ENCODE measurements at regions not wholly inside any gene's neighbourhood (a gene's known extent, or its start where the extent isn't known, plus 50 kb on each side); places are given as distances from the start of the nearest gene placed in this dataset.
"Not testable (repeated sequence)": the region's sequence is repeated elsewhere in the genome, so short reads cannot be mapped to it uniquely, and the experiment has no call there.

- DNase-seq (ENCODE audit: low spot score), result no peak
Measured at GRCh38 chr1:184183919-184184318, 132.4 kb downstream of the TSEN15 start.

DNA sequence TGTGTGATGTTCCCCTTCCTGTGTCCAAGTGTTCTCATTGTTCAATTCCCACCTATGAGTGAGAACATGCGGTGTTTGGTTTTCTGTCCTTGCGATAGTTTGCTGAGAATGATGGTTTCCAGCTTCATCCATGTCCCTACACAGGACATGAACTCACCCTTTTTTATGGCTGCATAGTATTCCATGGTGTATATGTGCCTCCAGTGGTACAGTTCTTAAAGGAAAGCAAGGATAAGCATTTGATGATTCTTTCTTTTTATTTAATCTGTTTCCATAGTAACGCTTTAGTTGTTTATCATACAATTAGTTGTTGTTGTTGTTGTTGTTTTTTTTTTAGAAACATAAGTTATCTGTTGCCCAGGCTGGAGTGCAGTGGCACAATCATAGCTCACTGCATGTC lies 133.1 kb downstream of the TSEN15 start:
- not testable (repeated sequence) for DNase-seq (ENCODE audit: low spot score)

DNA sequence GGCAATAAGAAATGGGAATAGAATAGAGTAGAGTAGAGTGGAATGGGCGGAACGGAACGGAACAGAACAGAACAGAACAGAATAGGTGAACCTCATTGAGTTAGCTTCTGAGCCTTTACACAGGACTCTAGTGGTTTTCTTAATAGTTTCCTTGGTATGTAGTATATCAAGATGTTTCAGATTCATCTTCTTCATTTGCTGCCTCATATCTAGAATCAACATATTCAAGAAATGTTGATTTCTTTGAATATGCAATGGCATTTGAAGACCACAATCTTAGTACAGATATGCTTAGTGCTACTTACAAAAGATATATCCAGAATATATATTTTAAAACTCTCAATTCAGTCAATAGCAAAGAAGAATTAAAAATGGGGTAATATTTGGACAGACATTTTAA lies 133.8 kb downstream of the TSEN15 start:
- no peak for DNase-seq (ENCODE audit: low spot score)

DNA sequence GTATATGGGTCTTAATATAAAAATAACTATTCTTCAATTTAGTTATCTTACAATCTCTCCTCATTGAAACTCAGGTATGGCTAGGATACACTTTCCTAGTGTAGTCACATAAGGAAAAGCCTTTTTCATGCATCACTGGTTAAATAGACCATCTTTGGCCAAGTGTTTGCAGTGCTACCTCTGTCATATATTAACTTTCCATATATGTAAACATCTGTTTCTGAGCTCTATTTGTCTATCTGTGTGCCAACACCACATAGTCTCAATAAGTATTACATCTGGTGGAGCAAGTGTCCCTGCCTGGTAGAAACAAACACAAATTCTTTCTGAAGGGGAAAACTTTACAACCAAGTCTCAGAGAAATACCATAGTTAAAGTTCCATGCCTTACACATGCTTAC lies 134.6 kb downstream of the TSEN15 start:
- no peak for DNase-seq (ENCODE audit: low spot score)

DNA sequence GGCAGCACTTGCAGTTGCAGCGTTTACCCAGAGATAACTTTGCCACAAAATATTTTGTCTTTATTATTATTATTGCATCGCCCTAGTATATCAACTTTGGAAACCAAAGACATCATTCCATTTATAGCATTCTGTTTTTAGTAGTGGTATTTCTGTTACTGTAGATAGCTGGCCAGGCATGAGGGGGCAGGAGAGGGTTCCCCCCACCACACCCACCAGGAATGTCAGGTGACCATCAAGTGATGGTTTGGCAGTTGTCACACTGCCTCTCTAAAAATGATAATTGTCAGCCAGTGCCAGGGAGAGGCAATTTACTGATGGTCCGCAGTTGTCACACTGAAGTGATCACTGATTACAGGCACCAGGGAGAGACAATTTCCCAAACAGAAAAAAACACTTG lies 135.6 kb downstream of the TSEN15 start:
- DNase-seq (ENCODE audit: low spot score), result no peak

DNA sequence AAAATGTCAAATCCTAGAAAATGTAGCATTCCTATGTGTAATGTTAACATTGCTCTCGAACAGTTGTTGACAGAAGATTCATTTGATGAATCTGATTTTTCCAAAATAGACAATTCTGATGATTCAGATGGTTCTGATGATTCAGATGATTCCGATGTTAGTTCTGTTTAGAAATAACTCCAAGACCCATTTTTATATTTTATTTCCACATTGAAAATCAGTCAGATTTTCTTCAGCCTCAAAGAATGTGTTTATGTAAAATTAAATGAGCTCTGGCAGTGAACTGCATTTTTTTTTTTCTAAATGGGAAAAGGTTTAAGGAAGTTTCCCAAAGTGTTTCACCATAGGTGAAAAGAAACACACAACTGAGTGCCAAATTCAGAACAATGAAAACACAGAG lies 136.5 kb downstream of the TSEN15 start:
- no peak for DNase-seq (ENCODE audit: low spot score)

GRCh38 chr1:184189361-184189760 lies 137.8 kb downstream of the TSEN15 start:
- DNase-seq (ENCODE audit: low spot score), result no peak

DNA sequence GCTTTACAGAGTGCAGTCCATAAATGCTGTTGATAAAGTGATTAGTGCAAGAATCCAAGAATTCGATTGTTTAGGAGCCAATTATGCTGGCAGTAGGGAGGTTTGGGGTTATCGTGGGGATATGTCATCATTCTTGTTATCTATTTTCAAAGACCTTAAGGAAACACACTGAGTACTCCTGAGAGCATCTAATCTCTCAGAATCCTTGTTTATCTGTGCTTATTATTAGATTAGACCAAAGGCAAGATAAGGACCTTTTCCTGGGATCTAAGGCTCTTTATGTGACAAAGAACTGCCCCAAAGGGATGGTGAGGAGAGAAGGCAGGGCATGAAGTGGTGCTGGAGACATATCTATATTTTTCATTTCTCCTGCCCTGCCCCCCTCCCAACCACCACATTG lies 139.1 kb downstream of the TSEN15 start:
- no peak for DNase-seq (ENCODE audit: low spot score)

DNA sequence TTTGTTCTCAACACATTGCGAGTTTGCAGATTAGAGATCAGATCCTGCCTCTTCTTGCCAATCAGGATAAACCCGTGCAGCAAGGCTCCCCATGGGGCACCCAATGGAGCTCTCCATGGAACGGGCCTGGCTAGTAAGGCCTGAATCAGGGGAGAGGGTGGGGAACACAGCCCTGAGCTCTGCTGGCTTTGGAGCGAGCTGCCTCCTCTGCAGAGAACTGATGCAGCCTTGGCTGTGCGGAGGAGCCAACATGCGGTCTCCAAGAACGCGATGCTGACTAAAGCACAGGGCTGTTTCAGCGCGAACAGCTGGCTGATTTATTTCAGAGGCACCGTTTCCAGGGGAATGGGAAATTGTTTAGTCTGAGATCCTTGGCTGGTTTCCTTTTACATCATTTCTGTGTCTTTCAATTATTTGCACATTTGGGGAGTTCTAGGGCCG lies 139.7 kb downstream of the TSEN15 start:
- DNase-seq (ENCODE audit: low spot score), result no peak

DNA sequence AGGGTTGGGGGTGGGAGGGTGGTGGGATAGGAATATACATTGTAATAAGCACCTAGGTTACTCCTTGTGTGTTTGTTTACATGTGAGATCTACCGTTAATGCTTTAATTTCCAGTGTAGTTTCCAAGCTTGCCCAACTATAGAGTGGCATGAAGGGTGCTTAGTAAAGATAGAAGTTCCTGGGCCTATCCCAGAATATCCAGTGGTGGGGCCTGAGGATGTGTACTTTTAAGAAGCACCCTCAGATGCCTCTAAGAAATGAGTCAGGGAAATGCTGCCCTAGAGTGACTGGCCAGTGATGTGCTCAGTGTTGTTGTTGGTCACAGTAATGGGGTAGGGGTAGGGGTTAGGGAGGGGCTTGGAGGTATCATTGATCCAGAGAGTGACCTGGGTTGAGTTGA lies 141.3 kb downstream of the TSEN15 start:
- DNase-seq (ENCODE audit: low spot score), result no peak

DNA sequence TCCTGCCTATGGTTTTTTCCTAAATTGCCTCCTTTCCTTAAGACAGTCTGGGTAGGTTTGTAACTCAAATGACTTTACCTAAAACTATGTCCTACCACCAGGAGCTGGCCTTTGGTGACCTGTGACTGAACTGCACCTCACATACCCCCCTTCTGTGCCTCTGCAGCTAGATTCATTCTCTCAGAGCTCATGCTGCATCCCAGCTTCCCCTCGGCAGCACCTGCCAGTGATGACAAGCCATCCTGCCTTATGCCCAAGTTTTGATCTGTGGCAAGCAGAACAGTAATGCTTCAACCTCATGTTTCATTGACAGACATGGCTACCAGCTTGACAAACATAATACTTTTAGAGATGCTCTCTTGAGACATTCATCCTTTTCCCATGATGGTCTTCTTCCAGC lies 141.9 kb downstream of the TSEN15 start:
- DNase-seq (ENCODE audit: low spot score), result no peak

- no peak for DNase-seq (ENCODE audit: low spot score)
Measured at GRCh38 chr1:184194236-184194635, 142.7 kb downstream of the TSEN15 start.

DNA sequence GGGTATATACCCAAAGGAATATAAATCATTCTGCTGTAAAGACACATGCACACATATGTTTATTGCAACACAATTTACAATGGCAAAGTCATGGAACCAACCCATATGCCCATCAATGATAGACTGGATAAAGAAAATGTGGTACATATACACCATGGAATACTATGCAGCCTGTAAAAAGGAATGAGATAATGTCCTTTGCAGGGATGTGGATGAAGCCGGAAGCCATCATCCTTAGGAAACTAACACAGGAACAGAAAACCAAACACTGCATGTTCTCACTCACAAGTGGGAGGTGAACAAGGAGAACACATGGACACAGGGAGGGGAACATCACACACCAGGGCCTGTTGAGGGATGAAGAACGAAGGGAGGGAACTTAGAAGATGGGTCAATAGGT lies 144.2 kb downstream of the TSEN15 start:
- not testable (repeated sequence) for DNase-seq (ENCODE audit: low spot score)

GRCh38 chr1:184197831-184198230 lies 146.3 kb downstream of the TSEN15 start:
- no peak for DNase-seq (ENCODE audit: low spot score)

DNA sequence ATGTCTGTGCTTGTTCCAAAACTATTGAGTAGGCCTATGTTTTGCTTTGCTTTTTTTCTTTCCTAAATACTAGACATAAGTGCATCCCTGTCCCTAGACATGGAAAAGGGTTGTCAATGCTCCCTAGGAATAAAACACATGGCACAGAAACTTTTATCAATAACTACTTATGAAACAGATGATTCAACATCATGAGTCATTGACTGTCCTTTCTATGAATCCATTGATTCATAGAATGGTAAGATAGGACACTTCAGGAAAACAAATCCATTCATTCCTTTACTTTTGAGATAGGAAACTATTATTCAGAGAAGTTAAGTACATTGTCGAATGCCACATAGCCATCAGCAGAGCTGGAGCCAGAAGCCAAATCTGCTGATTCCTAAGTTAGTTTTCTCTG lies 147.5 kb downstream of the TSEN15 start:
- DNase-seq (ENCODE audit: low spot score), result no peak

DNA sequence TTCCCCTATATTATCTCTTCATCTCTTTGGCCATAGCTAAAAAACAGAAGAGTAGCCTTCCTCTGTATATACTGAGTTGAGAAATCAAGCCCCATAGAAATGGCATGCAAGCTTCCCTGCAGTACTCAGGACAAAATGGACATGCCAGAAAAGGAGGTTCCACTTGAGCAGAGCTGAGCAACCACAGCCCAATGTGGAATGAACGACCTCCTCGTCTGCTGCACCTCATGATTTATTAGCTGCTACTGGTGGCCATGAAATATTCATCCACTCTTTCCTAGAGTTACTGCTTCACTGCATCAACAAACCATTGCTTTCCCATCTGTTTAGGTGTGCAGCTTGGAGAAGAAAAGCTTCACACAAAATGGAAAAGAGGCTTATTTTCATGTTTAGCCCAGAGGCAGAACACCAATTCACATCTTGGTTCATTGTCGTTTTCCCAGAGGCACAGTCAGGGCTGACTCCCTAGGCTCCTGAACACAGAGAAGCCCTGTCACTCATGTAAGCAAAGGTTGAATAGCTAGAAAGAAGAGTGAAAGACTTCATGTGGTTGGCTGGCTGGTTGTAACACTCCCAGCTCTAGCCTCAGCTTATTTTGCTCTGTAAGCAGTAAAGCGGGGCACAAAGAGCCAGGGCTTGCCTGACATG lies 148.0 kb downstream of the TSEN15 start:
- no peak for DNase-seq (ENCODE audit: low spot score)

- no peak for DNase-seq (ENCODE audit: low spot score)
Measured at GRCh38 chr1:184208622-184209021, 157.1 kb downstream of the TSEN15 start.

GRCh38 chr1:184210031-184210430 lies 158.5 kb downstream of the TSEN15 start:
- no peak for DNase-seq (ENCODE audit: low spot score)

GRCh38 chr1:184210862-184211261 lies 159.3 kb downstream of the TSEN15 start:
- DNase-seq (ENCODE audit: low spot score), result no peak

DNA sequence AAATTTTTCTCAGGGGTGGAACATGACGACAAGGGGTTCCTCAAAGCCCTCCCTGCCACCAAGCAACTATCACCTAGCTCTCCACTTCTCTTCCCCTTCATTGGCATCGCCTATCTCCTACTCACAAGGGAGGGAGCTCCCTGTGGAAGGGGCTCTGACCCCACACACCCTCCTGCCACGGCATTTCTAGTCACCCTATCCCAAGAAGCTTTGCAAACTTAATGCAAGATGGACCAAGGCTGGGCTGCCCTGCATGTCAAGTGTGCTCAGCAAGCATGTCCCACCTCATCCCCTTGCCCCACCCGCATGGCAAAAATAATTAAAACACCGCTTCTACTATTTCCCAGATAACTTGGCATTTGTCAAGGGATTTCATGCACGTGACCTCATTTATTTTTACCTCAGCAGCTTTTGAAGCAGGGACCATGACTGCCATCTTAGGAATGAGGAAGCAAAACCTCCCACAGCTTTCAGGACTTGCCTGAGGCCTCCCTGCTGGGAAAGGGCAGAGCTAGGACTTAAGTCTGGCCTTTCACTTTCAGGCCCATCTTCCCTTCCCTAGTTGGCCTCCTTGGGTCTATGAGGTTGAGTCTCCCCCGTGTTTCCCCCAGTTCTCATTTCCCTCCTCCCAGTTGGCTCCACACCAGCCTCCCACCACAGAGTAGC lies 161.3 kb downstream of the TSEN15 start:
- DNase-seq (ENCODE audit: low spot score), result no peak

- no peak for DNase-seq (ENCODE audit: low spot score)
Measured at GRCh38 chr1:184214128-184214527, 162.6 kb downstream of the TSEN15 start.

DNA sequence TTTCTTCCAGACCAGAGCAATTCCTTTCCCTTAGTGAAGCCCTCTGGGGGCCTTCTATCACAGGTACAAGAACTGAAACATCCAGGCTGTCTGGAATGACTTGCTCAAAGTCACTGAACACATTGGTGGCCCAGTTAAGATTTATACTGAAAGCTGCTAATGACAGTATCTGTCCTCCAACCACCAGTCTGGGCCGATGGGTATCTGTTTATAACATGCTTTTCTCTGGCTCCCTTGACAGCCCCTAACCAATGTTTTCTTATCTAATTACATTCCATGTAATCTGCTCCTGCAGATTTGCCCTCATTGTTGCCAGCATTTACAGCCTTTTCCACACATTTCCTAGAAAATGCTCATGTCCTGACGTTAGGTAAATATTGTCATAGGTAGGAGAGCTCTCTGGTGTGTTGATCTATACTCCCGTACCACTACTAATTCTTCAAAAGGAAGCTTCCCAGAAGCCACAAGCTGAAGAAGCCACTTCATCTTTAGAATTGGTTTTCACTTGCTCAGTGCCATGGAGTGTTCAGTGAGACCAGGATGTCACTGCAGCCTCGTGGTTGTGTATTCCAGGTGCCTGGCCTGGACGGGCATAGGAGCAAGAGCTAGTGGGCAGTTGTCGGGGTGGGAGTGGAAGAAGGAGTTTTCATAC lies 163.9 kb downstream of the TSEN15 start:
- no peak for DNase-seq (ENCODE audit: low spot score)

- no peak for DNase-seq (ENCODE audit: low spot score)
Measured at GRCh38 chr1:184218458-184219075, 167.0 kb downstream of the TSEN15 start.
